ENCODE measurements at regions not wholly inside any gene's neighbourhood (a gene's known extent, or its start where the extent isn't known, plus 50 kb on each side); places are given as distances from the start of the nearest gene placed in this dataset.

GRCh38 chr13:48923376-48923775, 52.3 kb upstream of the FNDC3A start (continued):
- no peak for TF ChIP-seq ZNF41 (CRISPR knock-in tag; conservative IDR thresholded peaks at IDR 0.05)
- no peak for TF ChIP-seq CEBPG (CRISPR knock-in tag; IDR thresholded peaks at IDR 0.05)
- no peak for TF ChIP-seq CEBPG (tag; conservative IDR thresholded peaks at IDR 0.05 in 1 of 2, IDR thresholded peaks at IDR 0.05 in 1 of 2)

- WGBS (ENCODE audit: insufficient coverage, low coverage, missing lambda C conversion rate): 20% methylated on average over 1 of the region's 2 CpGs
- H3K9me3 ChIP-seq (replicated peaks; ENCODE audit: control insufficient read depth, insufficient read depth, low read depth, low read length): no peaks in the 10 kb centered on the region
- H4K20me1 ChIP-seq (replicated peaks; ENCODE audit: control insufficient read depth, insufficient read depth, low read length): no peaks in the 10 kb centered on the region
- POLR2A ChIA-PET: no interaction called here
- no peak overlapping the region for H3K4me2 ChIP-seq (ENCODE audit: insufficient read depth, low read length)
- in situ Hi-C loops (cut with MboI): no loop called here
- no peak overlapping the region for H3K27ac ChIP-seq (ENCODE audit: extremely low read depth, low read depth, low read length)
- CTCF ChIA-PET (ENCODE audit: low intra/inter-chr PET ratio): no interaction called here
- no peak for TF ChIP-seq GTF2E2 (tag; IDR thresholded peaks at IDR 0.05)
- no peak for TF ChIP-seq NR1H2 (CRISPR knock-in tag; IDR thresholded peaks at IDR 0.05)
- TF ChIP-seq ZBTB17 (CRISPR knock-in tag; IDR thresholded peaks at IDR 0.05): no peak
- TF ChIP-seq USF1 (CRISPR knock-in tag; IDR thresholded peaks at IDR 0.05): no peak
- TF ChIP-seq SUPT5H (IDR thresholded peaks at IDR 0.05): no peak
- no peak for TF ChIP-seq ZBTB1 (CRISPR knock-in tag; IDR thresholded peaks at IDR 0.05; ENCODE audit: borderline replicate concordance, low read depth)
- no peak for TF ChIP-seq POLR2A (conservative IDR thresholded peaks at IDR 0.05)
- TF ChIP-seq HDAC8 (tag; IDR thresholded peaks at IDR 0.05): no peak
- no peak for TF ChIP-seq NRF1 (conservative IDR thresholded peaks at IDR 0.05 in 1 of 2, IDR thresholded peaks at IDR 0.05 in 1 of 2)
- TF ChIP-seq ZNF507 (tag; conservative IDR thresholded peaks at IDR 0.05): no peak
- TF ChIP-seq ZNF583 (CRISPR knock-in tag; IDR thresholded peaks at IDR 0.05): no peak
- H3K9ac ChIP-seq (ENCODE audit: insufficient read depth in 1 of 2, low read depth in 2 of 2, low read length in 2 of 2): no peak overlapping the region
- ATAC-seq (no peak), DNase-seq (ENCODE audit: extremely low read depth in 1 of 4, low spot score in 3 of 4) (no peak), FAIRE-seq (no peak)
- BruUV-seq (replicated peaks): no TSS peak
- no peaks in the 10 kb centered on the region for H3K79me2 ChIP-seq (ENCODE audit: control insufficient read depth, insufficient read depth, low read length)
- no peaks in the 10 kb centered on the region; a peak in 1 of 5 replicates for H3K4me1 ChIP-seq (replicated peaks in 1 of 2; ENCODE audit: control insufficient read depth in 2 of 2, insufficient read depth in 2 of 2, low read length in 2 of 2)
- no peaks in the 10 kb centered on the region for H3K36me3 ChIP-seq (ENCODE audit: control insufficient read depth, insufficient read depth, low read length)
- H3K9me1 ChIP-seq (ENCODE audit: control insufficient read depth, insufficient read depth, low read length): no peaks in the 10 kb centered on the region
- no peak overlapping the region for H2AFZ ChIP-seq (ENCODE audit: low read depth, low read length)
- H3K4me3 ChIP-seq: no peak overlapping the region
- intact Hi-C loops (cut with micrococcal nuclease): no loop called here
- no peaks in the 10 kb centered on the region; a peak in 1 of 5 replicates for H3K27me3 ChIP-seq (ENCODE audit: control insufficient read depth in 2 of 2, insufficient read depth in 2 of 2, low read length in 2 of 2)
Observed at GRCh38 chr13:48925001-48925400, 50.7 kb upstream of the FNDC3A start.

All from K562 (cell line).